ENCODE measurements at regions not wholly inside any gene's neighbourhood (a gene's known extent, or its start where the extent isn't known, plus 50 kb on each side); places are given as distances from the start of the nearest gene placed in this dataset.
A peak's percentile ranks its signal among the peaks of the same experiment; 100 is the strongest.

DNA sequence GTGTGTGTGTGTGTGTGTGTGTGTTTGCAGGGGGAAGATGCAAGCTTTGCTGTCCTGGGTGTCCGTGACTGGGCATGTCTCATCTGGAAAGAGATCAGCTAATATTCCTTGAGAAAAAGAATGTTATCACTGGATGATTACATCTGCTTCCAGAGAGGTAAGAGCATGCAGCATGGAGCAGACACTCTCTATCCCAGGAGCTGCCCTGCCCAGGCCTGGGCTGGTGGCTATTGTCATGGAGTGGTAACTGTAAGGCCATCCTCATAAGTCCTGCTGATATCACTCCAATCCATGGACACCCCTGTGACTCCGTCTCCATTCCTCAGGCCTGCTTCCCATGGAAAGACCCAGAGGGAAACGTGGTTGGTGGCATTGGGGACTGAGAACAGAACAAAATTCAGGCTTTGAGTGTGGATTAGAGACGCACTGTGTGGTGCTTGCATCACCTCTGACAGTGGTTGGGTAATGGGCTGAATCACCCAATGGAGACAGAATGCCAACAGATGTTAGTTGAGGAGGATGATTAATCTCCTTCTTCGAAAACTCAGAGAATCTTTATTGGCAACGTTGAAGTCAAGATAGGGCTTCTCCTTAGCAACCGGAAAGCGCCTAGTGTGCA is 52.0 kb upstream of the KCNIP1 start:
- CTCF ChIA-PET (ENCODE audit: partially characterized antibody) = interaction anchor here (1.2 to 2.8 kb wide), 3 partner anchors 12 to 181 kb away, joined by 4 to 6 read pairs (median 5); no protein-coding TSS in a partner anchor
- Histone ChIP-seq H3K4me2 (ENCODE audit: insufficient read depth in 1 of 2, low read depth in 2 of 2, low read length in 2 of 2) (no peak overlapping the region), H2AK5ac (ENCODE audit: low read depth, low read length) (no peak overlapping the region), H4K20me1 (replicated peaks in 1 of 2; ENCODE audit: control insufficient read depth in 1 of 2, insufficient read depth in 2 of 2, low read length in 2 of 2) (no peaks in the 10 kb centered on the region), H2BK5ac (ENCODE audit: low read depth, low read length) (no peak overlapping the region), H2BK20ac (ENCODE audit: low read length) (no peak overlapping the region), H3K27me3 (replicated peaks in 1 of 4; ENCODE audit: control insufficient read depth in 3 of 4, extremely low read depth in 1 of 4, insufficient read depth in 3 of 4, low read length in 3 of 4) (no peaks in the 10 kb centered on the region), H3K4ac (replicated peaks; ENCODE audit: insufficient read length, low read depth, low read length) (no peak overlapping the region), H2BK120ac (replicated peaks; ENCODE audit: low read depth, low read length) (no peak overlapping the region), H3K9ac (replicated peaks in 1 of 4; ENCODE audit: extremely low read depth in 1 of 4, low read depth in 3 of 4, low read length in 3 of 4) (no peak overlapping the region), H3K4me1 (replicated peaks in 1 of 4; ENCODE audit: control insufficient read depth in 3 of 4, insufficient read depth in 4 of 4, low read length in 3 of 4) (no peaks in the 10 kb centered on the region; a peak in 1 of 7 replicates), H3K23me2 (ENCODE audit: low read depth, low read length) (no peaks in the 10 kb centered on the region), H3K79me2 (ENCODE audit: control insufficient read depth in 1 of 2, insufficient read depth in 2 of 2, low read length in 2 of 2) (no peaks in the 10 kb centered on the region), H4K5ac (ENCODE audit: insufficient read length, low read depth, low read length) (no peak overlapping the region), H3K14ac (ENCODE audit: insufficient read length) (no peak overlapping the region), H3K9me3 (ENCODE audit: insufficient read depth in 2 of 2, low read depth in 1 of 2, low read length in 1 of 2) (peaks cover 7 to 12% of the 10 kb centered on the region in 2 experiments; a peak in 2 of 4 replicates), H3K4me3 (ENCODE audit: extremely low read depth in 1 of 4, insufficient read depth in 2 of 4, low read depth in 3 of 4, low read length in 4 of 4) (no peak overlapping the region), H3K79me1 (ENCODE audit: low read depth, low read length) (no peaks in the 10 kb centered on the region), H3K18ac (ENCODE audit: extremely low read depth, low read length) (no peak overlapping the region), H2BK15ac (ENCODE audit: low read length) (no peak overlapping the region), H2AFZ (ENCODE audit: low read length) (no peak overlapping the region), H3K23ac (ENCODE audit: insufficient read length) (no peak overlapping the region), H3K56ac (replicated peaks; ENCODE audit: insufficient read length, low read depth, low read length) (no peak overlapping the region), H3K36me3 (ENCODE audit: control insufficient read depth in 2 of 4, insufficient read depth in 4 of 4, low read length in 3 of 4) (no peaks in the 10 kb centered on the region), H3K27ac (ENCODE audit: low read depth, low read length) (no peak overlapping the region), H2BK12ac (ENCODE audit: low read depth, low read length) (no peak overlapping the region), H4K91ac (replicated peaks; ENCODE audit: insufficient read length, low read length) (no peak overlapping the region), H4K8ac (ENCODE audit: extremely low read depth, insufficient read depth, low read length) (no peak overlapping the region)
- DNase-seq (ENCODE audit: low read depth in 1 of 2, low spot score in 2 of 2) = peak in 1 of 2 experiments; percentile 24
- FAIRE-seq = no peak
- POLR2A ChIA-PET (ENCODE audit: partially characterized antibody) = interaction anchor here (0.9 kb wide), 1 partner anchor 12 kb away, joined by 3 read pairs; no protein-coding TSS in a partner anchor
- WGBS, 2 experiments (ENCODE audit: extremely low coverage in 1 of 2, insufficient coverage in 1 of 2, insufficient read length in 1 of 2, insufficient replicate concordance in 2 of 2, low coverage in 1 of 2, low lambda C conversion rate in 2 of 2, missing lambda C conversion rate in 1 of 2) = 94% methylated on average over 8 of the region's 8 CpGs; no CpG with 5 or more reads in 1 of the 2 experiments
- TF ChIP-seq TAF1 (IDR thresholded peaks at IDR 0.05; ENCODE audit: low read depth, low read length) (no peak), ATF2 (IDR thresholded peaks at IDR 0.05; ENCODE audit: low read length) (no peak), PHF8 (conservative IDR thresholded peaks at IDR 0.05; ENCODE audit: low read depth, low read length) (no peak), RFX5 (IDR thresholded peaks at IDR 0.05; ENCODE audit: borderline replicate concordance, low read depth, low read length) (no peak), CBX8 (IDR thresholded peaks at IDR 0.05; ENCODE audit: borderline replicate concordance, low read depth, low read length) (no peak), KDM1A (IDR thresholded peaks at IDR 0.05; ENCODE audit: borderline replicate concordance, low read length) (no peak), BACH1 (IDR thresholded peaks at IDR 0.05; ENCODE audit: low read length) (no peak), YY1 (IDR thresholded peaks at IDR 0.05; ENCODE audit: low read depth, low read length) (no peak)
- TF ChIP-seq, protein P1, sequence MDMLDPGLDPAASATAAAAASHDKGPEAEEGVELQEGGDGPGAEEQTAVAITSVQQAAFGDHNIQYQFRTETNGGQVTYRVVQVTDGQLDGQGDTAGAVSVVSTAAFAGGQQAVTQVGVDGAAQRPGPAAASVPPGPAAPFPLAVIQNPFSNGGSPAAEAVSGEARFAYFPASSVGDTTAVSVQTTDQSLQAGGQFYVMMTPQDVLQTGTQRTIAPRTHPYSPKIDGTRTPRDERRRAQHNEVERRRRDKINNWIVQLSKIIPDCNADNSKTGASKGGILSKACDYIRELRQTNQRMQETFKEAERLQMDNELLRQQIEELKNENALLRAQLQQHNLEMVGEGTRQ (IDR thresholded peaks at IDR 0.05; ENCODE audit: low read length) = no peak
- TF ChIP-seq, protein P2, sequence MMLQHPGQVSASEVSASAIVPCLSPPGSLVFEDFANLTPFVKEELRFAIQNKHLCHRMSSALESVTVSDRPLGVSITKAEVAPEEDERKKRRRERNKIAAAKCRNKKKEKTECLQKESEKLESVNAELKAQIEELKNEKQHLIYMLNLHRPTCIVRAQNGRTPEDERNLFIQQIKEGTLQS (IDR thresholded peaks at IDR 0.05; ENCODE audit: insufficient read depth, low read depth, low read length) = no peak

All from H1 (cell line).